SK-N-SH (cell line): ENCODE measurements at regions not wholly inside any gene's neighbourhood (a gene's known extent, or its start where the extent isn't known, plus 50 kb on each side); places are given as distances from the start of the nearest gene placed in this dataset.

ENCODE experiments used
- CHD2 ChIP-seq: fragments of 150-350 bp; IDR thresholded peaks from 2 replicates; pipeline ENCODE4 v1.6.1; 2018; ENCODE audit warnings: low read length; ENCODE audit not compliant: partially characterized antibody
- EP300 ChIP-seq, 2 experiments: IDR thresholded peaks; 2 replicates each; pipeline versions ENCODE4 v1.4.0 to v1.6.1; 2012; ENCODE audit warnings: borderline replicate concordance in 1 of 2, low read depth in 1 of 2, low read length in 1 of 2
- FOSL2 ChIP-seq: IDR thresholded peaks from 2 replicates; pipeline ENCODE4 v1.4.0; 2012; ENCODE audit warnings: low read depth, mild to moderate bottlenecking, moderate library complexity, borderline replicate concordance
- JUND ChIP-seq: IDR thresholded peaks from 2 replicates; pipeline ENCODE4 v1.4.0; 2012
- NFIC ChIP-seq: IDR thresholded peaks from 2 replicates; pipeline ENCODE4 v1.4.0; 2012; ENCODE audit warnings: borderline replicate concordance
- POLR2AphosphoS5 ChIP-seq: IDR thresholded peaks from 2 replicates; pipeline ENCODE4 v1.6.1; 2012; ENCODE audit warnings: low read depth, low read length
- RCOR1 ChIP-seq: fragments of 150-350 bp; IDR thresholded peaks from 2 replicates; pipeline ENCODE4 v1.6.1; 2017; ENCODE audit warnings: antibody characterized with exemption, low read length
- SMC3 ChIP-seq: IDR thresholded peaks from 2 replicates; pipeline ENCODE4 v1.6.1; 2012; ENCODE audit warnings: low read depth, low read length, improper control_type of control experiment
- USF2 ChIP-seq: fragments of 150-350 bp; IDR thresholded peaks from 2 replicates; pipeline ENCODE4 v1.6.1; 2017; ENCODE audit warnings: antibody characterized with exemption, low read length, low read depth, borderline replicate concordance
- YY1 ChIP-seq: IDR thresholded peaks from 2 replicates; pipeline ENCODE4 v1.4.0; 2012; ENCODE audit warnings: low read depth, mild to moderate bottlenecking
- TF ChIP-seq, protein P1 (sequence below): fragments of 200-600 bp; sonication (generic); IDR thresholded peaks from 2 replicates; pipeline ENCODE4 v1.6.1; 2017; ENCODE audit warnings: antibody characterized with exemption, mild to moderate bottlenecking, moderate library complexity
- TF ChIP-seq, protein P2 (sequence below): IDR thresholded peaks from 2 replicates; pipeline ENCODE4 v1.4.0; 2012; ENCODE audit warnings: low read depth, borderline replicate concordance
- TF ChIP-seq, protein P3 (sequence below): IDR thresholded peaks from 2 replicates; pipeline ENCODE4 v1.4.0; 2012; ENCODE audit warnings: low read depth

DNA sequence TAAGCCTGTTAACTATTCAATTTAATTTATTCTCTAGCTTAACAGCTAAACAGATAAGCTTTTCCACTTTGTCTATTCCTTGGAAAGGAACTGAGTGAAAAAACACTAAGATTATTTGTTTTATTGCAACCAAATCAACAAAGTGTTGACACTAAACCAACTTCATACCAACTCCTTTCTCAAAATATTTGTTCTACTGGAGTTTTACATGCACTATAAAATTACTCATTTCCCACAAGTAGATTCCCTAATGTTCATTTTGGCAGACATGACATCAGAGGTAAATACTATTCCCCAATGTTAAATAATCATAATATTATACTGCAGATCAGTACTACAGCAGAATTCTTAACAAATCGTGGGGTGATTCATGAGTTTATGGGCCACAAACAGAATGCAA is 231.4 kb downstream of the TTC6 start:
- TF ChIP-seq YY1 (no peak), SMC3 (no peak), USF2 (no peak), RCOR1 (no peak), EP300 (IDR thresholded peaks at IDR 0.05; ENCODE audit: borderline replicate concordance in 1 of 2, low read depth in 1 of 2, low read length in 1 of 2) (no peak), NFIC (no peak), CHD2 (no peak), POLR2AphosphoS5 (no peak), JUND (no peak), FOSL2 (no peak)
- TF ChIP-seq, protein P1, sequence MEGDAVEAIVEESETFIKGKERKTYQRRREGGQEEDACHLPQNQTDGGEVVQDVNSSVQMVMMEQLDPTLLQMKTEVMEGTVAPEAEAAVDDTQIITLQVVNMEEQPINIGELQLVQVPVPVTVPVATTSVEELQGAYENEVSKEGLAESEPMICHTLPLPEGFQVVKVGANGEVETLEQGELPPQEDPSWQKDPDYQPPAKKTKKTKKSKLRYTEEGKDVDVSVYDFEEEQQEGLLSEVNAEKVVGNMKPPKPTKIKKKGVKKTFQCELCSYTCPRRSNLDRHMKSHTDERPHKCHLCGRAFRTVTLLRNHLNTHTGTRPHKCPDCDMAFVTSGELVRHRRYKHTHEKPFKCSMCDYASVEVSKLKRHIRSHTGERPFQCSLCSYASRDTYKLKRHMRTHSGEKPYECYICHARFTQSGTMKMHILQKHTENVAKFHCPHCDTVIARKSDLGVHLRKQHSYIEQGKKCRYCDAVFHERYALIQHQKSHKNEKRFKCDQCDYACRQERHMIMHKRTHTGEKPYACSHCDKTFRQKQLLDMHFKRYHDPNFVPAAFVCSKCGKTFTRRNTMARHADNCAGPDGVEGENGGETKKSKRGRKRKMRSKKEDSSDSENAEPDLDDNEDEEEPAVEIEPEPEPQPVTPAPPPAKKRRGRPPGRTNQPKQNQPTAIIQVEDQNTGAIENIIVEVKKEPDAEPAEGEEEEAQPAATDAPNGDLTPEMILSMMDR: no peak
- TF ChIP-seq, protein P2, sequence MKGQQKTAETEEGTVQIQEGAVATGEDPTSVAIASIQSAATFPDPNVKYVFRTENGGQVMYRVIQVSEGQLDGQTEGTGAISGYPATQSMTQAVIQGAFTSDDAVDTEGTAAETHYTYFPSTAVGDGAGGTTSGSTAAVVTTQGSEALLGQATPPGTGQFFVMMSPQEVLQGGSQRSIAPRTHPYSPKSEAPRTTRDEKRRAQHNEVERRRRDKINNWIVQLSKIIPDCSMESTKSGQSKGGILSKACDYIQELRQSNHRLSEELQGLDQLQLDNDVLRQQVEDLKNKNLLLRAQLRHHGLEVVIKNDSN: no peak
- TF ChIP-seq, protein P3, sequence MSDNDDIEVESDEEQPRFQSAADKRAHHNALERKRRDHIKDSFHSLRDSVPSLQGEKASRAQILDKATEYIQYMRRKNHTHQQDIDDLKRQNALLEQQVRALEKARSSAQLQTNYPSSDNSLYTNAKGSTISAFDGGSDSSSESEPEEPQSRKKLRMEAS: no peak
